ENCODE measurements at regions not wholly inside any gene's neighbourhood (a gene's known extent, or its start where the extent isn't known, plus 50 kb on each side); places are given as distances from the start of the nearest gene placed in this dataset.

GRCh38 chr6:56693246-56693607, 50.5 kb upstream of the DST start:
- peak; percentile 88 to 97 (median 92) for DNase-seq
- ATAC-seq: peak; percentile 86 to 87
- H3K9me3 ChIP-seq (ENCODE audit: control insufficient read depth, low read length): no peaks in the 10 kb centered on the region
- H3K4me3 ChIP-seq (ENCODE audit: low read length): peak overlapping the region; percentile 70
- intact Hi-C loops (cut with DNase I): loop anchor here in 1 of 4 donors (5.0 kb wide), 1 partner anchor 51 kb away; the partner anchor contains the start of gene DST
- H3K27ac ChIP-seq (ENCODE audit: low read length): peak overlapping the region; percentile 78
- H3K4me1 ChIP-seq (ENCODE audit: control insufficient read depth, insufficient read depth, low read length): no peaks in the 10 kb centered on the region
- WGBS: 29% methylated on average over 5 of the region's 5 CpGs
- H3K27me3 ChIP-seq (ENCODE audit: control insufficient read depth, insufficient read depth): no peaks in the 10 kb centered on the region

DNA sequence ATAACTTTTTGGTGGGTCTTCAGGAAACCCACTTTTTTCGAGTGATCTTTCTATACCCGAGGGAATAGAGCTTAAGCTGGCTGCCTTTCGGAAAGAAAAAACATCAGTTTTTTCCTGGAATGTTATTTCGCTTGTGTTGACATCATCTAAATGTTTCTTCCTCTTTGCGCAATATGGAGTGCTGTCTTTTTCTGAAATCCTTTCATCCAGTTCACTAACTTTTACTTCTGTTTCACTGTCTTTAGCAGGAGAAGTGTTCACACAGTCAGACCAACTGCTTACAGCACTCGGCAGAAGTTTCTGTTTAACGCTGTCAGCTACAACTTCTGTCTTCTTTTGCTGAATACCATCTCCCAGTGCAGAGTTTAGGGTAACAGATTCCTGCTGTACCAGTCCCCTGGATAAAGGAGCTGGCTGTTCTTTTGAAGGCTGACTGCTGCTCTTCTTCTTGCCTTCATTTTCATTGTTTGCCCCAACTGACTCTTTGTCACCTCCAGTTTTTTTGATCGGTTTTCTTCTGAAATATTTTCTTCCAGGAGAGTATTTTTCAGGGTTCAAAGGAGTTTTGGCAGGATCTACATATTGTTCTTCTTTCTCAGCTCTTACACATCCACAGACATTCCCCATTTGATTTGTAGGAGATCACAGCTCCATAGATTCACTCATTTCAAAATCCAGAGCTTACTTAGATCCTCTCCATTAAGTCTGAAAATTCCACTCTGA, 50.0 kb upstream of the DST start:
- ATAC-seq (peak; percentile 62), DNase-seq (no peak)
- H3K4me1 ChIP-seq (ENCODE audit: control insufficient read depth, insufficient read depth, low read length): no peaks in the 10 kb centered on the region
- H3K4me3 ChIP-seq (ENCODE audit: low read length): peak overlapping the region; percentile 70
- no peaks in the 10 kb centered on the region for H3K9me3 ChIP-seq (ENCODE audit: control insufficient read depth, low read length)
- H3K27me3 ChIP-seq (ENCODE audit: control insufficient read depth, insufficient read depth): no peaks in the 10 kb centered on the region
- H3K27ac ChIP-seq (ENCODE audit: low read length): peak overlapping the region; percentile 78
- intact Hi-C loops (cut with DNase I): loop anchor here in 1 of 4 donors (5.0 kb wide), 1 partner anchor 50 kb away; the partner anchor contains the start of gene DST
- 42% methylated on average over 8 of the region's 8 CpGs for WGBS

Measured in right cardiac atrium (tissue), 5 donors.